Hepatocyte (in vitro differentiated cells): ENCODE measurements at regions not wholly inside any gene's neighbourhood (a gene's known extent, or its start where the extent isn't known, plus 50 kb on each side); places are given as distances from the start of the nearest gene placed in this dataset.

ENCODE experiments used
- DNase-seq: peaks from one replicate; pipeline ENCODE4 v3.0.0-alpha.2; 2016; ENCODE audit warnings: low spot score
- H2AFZ ChIP-seq: fragments of 200-600 bp; sonication (generic); 2 replicates; pipeline ENCODE4 v1.6.0; 2016; ENCODE audit warnings: antibody characterized with exemption, mild to moderate bottlenecking
- H3K27ac ChIP-seq: fragments of 200-600 bp; sonication (generic); 2 replicates; pipeline ENCODE4 v1.5.1; 2016; ENCODE audit warnings: mild to moderate bottlenecking
- H3K27me3 ChIP-seq: fragments of 200-600 bp; sonication (generic); 2 replicates; pipeline ENCODE4 v1.6.1; 2016
- H3K36me3 ChIP-seq: fragments of 200-600 bp; sonication (generic); replicated peaks from 2 replicates; pipeline ENCODE4 v1.5.1; 2016; ENCODE audit warnings: low read depth; ENCODE audit not compliant: insufficient read depth
- H3K4me1 ChIP-seq: fragments of 200-600 bp; sonication (generic); 2 replicates; pipeline ENCODE4 v1.5.1; 2016; ENCODE audit warnings: mild to moderate bottlenecking, moderate library complexity; ENCODE audit not compliant: insufficient read depth
- H3K4me2 ChIP-seq: fragments of 200-600 bp; sonication (generic); 2 replicates; pipeline ENCODE4 v1.6.0; 2016
- H3K4me3 ChIP-seq: fragments of 200-600 bp; sonication (generic); 2 replicates; pipeline ENCODE4 v1.5.1; 2016; ENCODE audit warnings: mild to moderate bottlenecking
- H3K79me2 ChIP-seq: fragments of 200-600 bp; sonication (generic); 2 replicates; pipeline ENCODE4 v1.6.0; 2017; ENCODE audit warnings: mild to moderate bottlenecking
- H3K9me2 ChIP-seq: fragments of 200-600 bp; sonication (generic); replicated peaks from 2 replicates; pipeline ENCODE4 v1.6.0; 2017; ENCODE audit warnings: mild to moderate bottlenecking; ENCODE audit not compliant: insufficient read depth
- H3K9me3 ChIP-seq: fragments of 200-600 bp; sonication (generic); 2 replicates; pipeline ENCODE4 v1.5.1; 2016; ENCODE audit warnings: low read depth, mild to moderate bottlenecking
- H4K20me1 ChIP-seq: fragments of 200-600 bp; sonication (generic); 2 replicates; pipeline ENCODE4 v1.6.0; 2016; ENCODE audit warnings: mild to moderate bottlenecking; ENCODE audit not compliant: insufficient read depth, poor library complexity, severe bottlenecking
- EZH2 ChIP-seq: fragments of 200-600 bp; sonication (generic); IDR thresholded peaks from 2 replicates; pipeline ENCODE4 v1.6.1; 2016; ENCODE audit warnings: antibody characterized with exemption, mild to moderate bottlenecking, borderline replicate concordance
- EZH2phosphoT487 ChIP-seq: fragments of 200-600 bp; sonication (generic); IDR thresholded peaks from one replicate; pipeline ENCODE4 v1.6.1; 2018; ENCODE audit warnings: antibody characterized with exemption, mild to moderate bottlenecking, low read depth, moderate library complexity; ENCODE audit not compliant: unreplicated experiment, severe bottlenecking
- WGBS: methylation state at CpG from one replicate; pipeline ENCODE4 v1.1.6; 2016; ENCODE audit warnings: low lambda C conversion rate; ENCODE audit errors: missing lambda C conversion rate; 5-methylcytosine and 5-hydroxymethylcytosine counted together
- TF ChIP-seq, protein P1 (sequence below): fragments of 200-600 bp; sonication (generic); IDR thresholded peaks from 2 replicates; pipeline ENCODE4 v1.5.1; 2016; ENCODE audit warnings: antibody characterized with exemption, mild to moderate bottlenecking; ENCODE audit not compliant: poor library complexity

DNA sequence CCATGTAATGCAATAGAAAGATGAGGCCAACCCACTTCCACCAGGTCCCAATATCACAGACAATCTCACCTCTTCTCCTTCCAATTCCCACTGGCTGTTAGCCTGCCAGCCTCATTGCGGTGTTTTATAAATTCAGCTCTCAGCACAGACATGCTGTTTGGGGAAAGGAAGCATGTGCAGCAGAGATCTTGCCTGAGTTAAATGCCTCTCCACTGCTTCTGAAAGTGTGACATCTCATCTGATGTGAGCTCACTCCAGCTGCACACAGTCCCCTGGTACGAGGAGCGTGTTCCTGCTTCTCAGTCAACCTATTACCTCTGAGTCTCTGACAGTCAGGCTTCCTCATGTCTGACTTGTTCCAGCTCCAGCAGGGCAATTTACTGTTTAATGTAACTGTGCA lies 122.7 kb upstream of the GUCY1A2 start:
- H3K27ac ChIP-seq = no peak overlapping the region
- H3K4me3 ChIP-seq = no peak overlapping the region
- H3K4me2 ChIP-seq = no peak overlapping the region
- 61% methylated on average over 3 of the region's 3 CpGs for WGBS
- H3K27me3 ChIP-seq = no peaks in the 10 kb centered on the region
- no peak for DNase-seq
- H4K20me1 ChIP-seq = no peaks in the 10 kb centered on the region
- TF ChIP-seq EZH2phosphoT487 (no peak), EZH2 (no peak)
- TF ChIP-seq, protein P1, sequence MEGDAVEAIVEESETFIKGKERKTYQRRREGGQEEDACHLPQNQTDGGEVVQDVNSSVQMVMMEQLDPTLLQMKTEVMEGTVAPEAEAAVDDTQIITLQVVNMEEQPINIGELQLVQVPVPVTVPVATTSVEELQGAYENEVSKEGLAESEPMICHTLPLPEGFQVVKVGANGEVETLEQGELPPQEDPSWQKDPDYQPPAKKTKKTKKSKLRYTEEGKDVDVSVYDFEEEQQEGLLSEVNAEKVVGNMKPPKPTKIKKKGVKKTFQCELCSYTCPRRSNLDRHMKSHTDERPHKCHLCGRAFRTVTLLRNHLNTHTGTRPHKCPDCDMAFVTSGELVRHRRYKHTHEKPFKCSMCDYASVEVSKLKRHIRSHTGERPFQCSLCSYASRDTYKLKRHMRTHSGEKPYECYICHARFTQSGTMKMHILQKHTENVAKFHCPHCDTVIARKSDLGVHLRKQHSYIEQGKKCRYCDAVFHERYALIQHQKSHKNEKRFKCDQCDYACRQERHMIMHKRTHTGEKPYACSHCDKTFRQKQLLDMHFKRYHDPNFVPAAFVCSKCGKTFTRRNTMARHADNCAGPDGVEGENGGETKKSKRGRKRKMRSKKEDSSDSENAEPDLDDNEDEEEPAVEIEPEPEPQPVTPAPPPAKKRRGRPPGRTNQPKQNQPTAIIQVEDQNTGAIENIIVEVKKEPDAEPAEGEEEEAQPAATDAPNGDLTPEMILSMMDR = no peak
- no peaks in the 10 kb centered on the region for H3K9me2 ChIP-seq
- no peak overlapping the region for H2AFZ ChIP-seq
- H3K79me2 ChIP-seq = no peaks in the 10 kb centered on the region
- no peaks in the 10 kb centered on the region for H3K4me1 ChIP-seq
- H3K9me3 ChIP-seq = no peaks in the 10 kb centered on the region
- H3K36me3 ChIP-seq = no peaks in the 10 kb centered on the region

DNA sequence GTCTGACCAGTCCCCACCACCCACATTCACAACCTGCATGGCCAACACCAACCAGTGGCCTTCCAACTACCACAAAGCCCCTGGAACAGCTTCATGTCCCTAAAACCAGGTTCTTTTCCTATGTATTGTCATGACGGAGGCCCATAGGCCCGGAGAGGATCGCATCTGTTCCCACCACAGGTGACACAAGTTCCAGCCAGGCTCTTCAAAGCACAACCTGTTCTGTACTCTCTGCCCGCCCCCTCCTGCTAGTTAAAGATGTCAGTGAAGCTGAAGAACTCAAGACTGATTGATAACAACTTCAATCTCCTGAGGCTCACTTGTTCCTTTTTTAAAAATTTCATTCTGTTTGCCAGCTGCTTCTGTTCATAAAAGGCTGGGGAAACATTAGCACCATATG lies 121.1 kb upstream of the GUCY1A2 start:
- H3K4me2 ChIP-seq = no peak overlapping the region
- DNase-seq = no peak
- no peak overlapping the region for H3K4me3 ChIP-seq
- H3K79me2 ChIP-seq = no peaks in the 10 kb centered on the region
- H3K4me1 ChIP-seq = no peaks in the 10 kb centered on the region
- no peaks in the 10 kb centered on the region for H3K27me3 ChIP-seq
- TF ChIP-seq EZH2 (no peak), EZH2phosphoT487 (no peak)
- TF ChIP-seq, protein P1 = no peak
- 95% methylated on average over 4 of the region's 4 CpGs for WGBS
- no peaks in the 10 kb centered on the region for H4K20me1 ChIP-seq
- H2AFZ ChIP-seq = no peak overlapping the region
- H3K27ac ChIP-seq = no peak overlapping the region
- no peaks in the 10 kb centered on the region for H3K9me3 ChIP-seq
- no peaks in the 10 kb centered on the region for H3K36me3 ChIP-seq
- H3K9me2 ChIP-seq = no peaks in the 10 kb centered on the region

GRCh38 chr11:107136892-107137291 lies 118.6 kb upstream of the GUCY1A2 start:
- Histone ChIP-seq H3K79me2 (no peaks in the 10 kb centered on the region), H3K27me3 (no peaks in the 10 kb centered on the region), H3K4me2 (no peak overlapping the region), H2AFZ (no peak overlapping the region), H3K9me3 (no peaks in the 10 kb centered on the region), H3K4me3 (no peak overlapping the region), H3K27ac (no peak overlapping the region), H3K36me3 (no peaks in the 10 kb centered on the region), H4K20me1 (no peaks in the 10 kb centered on the region), H3K4me1 (no peaks in the 10 kb centered on the region), H3K9me2 (no peaks in the 10 kb centered on the region)
- 92% methylated on average over 2 of the region's 2 CpGs for whole genome bisulfite sequencing
- TF ChIP-seq EZH2phosphoT487 (no peak), EZH2 (no peak)
- TF ChIP-seq, protein P1 = no peak
- no peak for DNase-seq

- Histone ChIP-seq H3K9me2 (no peaks in the 10 kb centered on the region), H3K27ac (peak overlapping the region; percentile 0), H4K20me1 (no peaks in the 10 kb centered on the region), H3K4me1 (no peaks in the 10 kb centered on the region), H3K9me3 (no peaks in the 10 kb centered on the region), H3K27me3 (no peaks in the 10 kb centered on the region), H3K79me2 (no peaks in the 10 kb centered on the region), H3K36me3 (no peaks in the 10 kb centered on the region), H3K4me3 (no peak overlapping the region), H2AFZ (no peak overlapping the region), H3K4me2 (no peak overlapping the region)
- peak; percentile 26 for DNase-seq
- TF ChIP-seq EZH2phosphoT487 (no peak), EZH2 (no peak)
- TF ChIP-seq, protein P1 = no peak
- 63% methylated on average over 1 of the region's 1 CpG for WGBS
These were observed 113.5 kb upstream of the GUCY1A2 start for GRCh38 chr11:107131756-107132155.
